GM10248 (cell line): ENCODE measurements at regions not wholly inside any gene's neighbourhood (a gene's known extent, or its start where the extent isn't known, plus 50 kb on each side); places are given as distances from the start of the nearest gene placed in this dataset.
"Not testable (repeated sequence)": the region's sequence is repeated elsewhere in the genome, so short reads cannot be mapped to it uniquely, and the experiment has no call there.

Source experiments
- CTCF ChIA-PET: fragments of 300-600 bp; sonication (Branson Sonifier 250); formaldehyde crosslinking; extraction: SDS; loops from one replicate; lab custom pipeline; 2021; ENCODE audit warnings: antibody characterized with exemption; lab: Yijun Ruan, JAX
- POLR2A ChIA-PET: fragments of 350-650 bp; sonication (Branson Sonifier 250); formaldehyde crosslinking; extraction: SDS; loops from one replicate; lab custom pipeline; 2020; ENCODE audit warnings: antibody characterized with exemption; lab: Yijun Ruan, JAX
- DNase-seq: peaks from one replicate; pipeline ENCODE4 v3.0.0; 2012; ENCODE audit errors: extremely low spot score
- CTCF ChIP-seq: IDR thresholded peaks from 2 replicates; pipeline ENCODE4 v1.5.1; 2012; ENCODE audit warnings: mild to moderate bottlenecking, low read depth; ENCODE audit errors: extremely low read depth, missing control alignments, control extremely low read depth

GRCh38 chr2:171266102-171266501 is 105.4 kb upstream of the TLK1 start:
- POLR2A ChIA-PET, result no interaction called here
- DNase-seq, result no peak
- CTCF ChIA-PET, result interaction anchor here (1.2 to 2.9 kb wide), 5 partner anchors 10 to 150 kb away, joined by 3 to 9 read pairs (median 3); no protein-coding TSS in a partner anchor
- TF ChIP-seq CTCF, result no peak

- DNase-seq, result not testable (repeated sequence)
- ChIA-PET CTCF (interaction anchor here (1.1 to 3.4 kb wide), 7 partner anchors 10 to 168 kb away, joined by 3 to 10 read pairs (median 3); no protein-coding TSS in a partner anchor), POLR2A (interaction anchor here (1.7 kb wide), 1 partner anchor 56 kb away, joined by 5 read pairs; no protein-coding TSS in a partner anchor)
Measured at GRCh38 chr2:171261529-171261928, 100.8 kb upstream of the TLK1 start.

- CTCF ChIA-PET, result interaction anchor here (1.0 to 3.4 kb wide), 7 partner anchors 9 to 169 kb away, joined by 3 to 10 read pairs (median 3); no protein-coding TSS in a partner anchor
- TF ChIP-seq CTCF, result peak; percentile 5
- peak; percentile 43 for DNase-seq
- POLR2A ChIA-PET, result interaction anchor here (0.5 to 1.7 kb wide), 4 partner anchors 49 to 156 kb away, joined by 3 to 5 read pairs (median 4); no protein-coding TSS in a partner anchor
Measured at GRCh38 chr2:171260471-171261424, 100.1 kb upstream of the TLK1 start.

- ChIA-PET POLR2A (no interaction called here), CTCF (interaction anchor here (0.9 to 1.3 kb wide), 3 partner anchors 15 to 20 kb away, joined by 3 to 4 read pairs (median 3); no protein-coding TSS in a partner anchor)
- no peak for DNase-seq
- no peak for TF ChIP-seq CTCF
Measured at GRCh38 chr2:171254666-171255065, 94.0 kb upstream of the TLK1 start.

- CTCF ChIA-PET, result interaction anchor here (0.8 to 1.3 kb wide), 6 partner anchors 9 to 281 kb away, joined by 3 to 4 read pairs (median 3); no protein-coding TSS in a partner anchor
- POLR2A ChIA-PET, result interaction anchor here (0.6 kb wide), 1 partner anchor 91 kb away, joined by 3 read pairs; no protein-coding TSS in a partner anchor
- no peak for TF ChIP-seq CTCF
- no peak for DNase-seq
Measured at GRCh38 chr2:171253900-171254650, 93.4 kb upstream of the TLK1 start.

- POLR2A ChIA-PET, result no interaction called here
- DNase-seq, result no peak
- TF ChIP-seq CTCF, result no peak
- CTCF ChIA-PET, result interaction anchor here (0.8 to 1.3 kb wide), 3 partner anchors 10 to 280 kb away, joined by 3 to 4 read pairs (median 3); no protein-coding TSS in a partner anchor
Measured at GRCh38 chr2:171253279-171253678, 92.6 kb upstream of the TLK1 start.
